Trophoblast cell (in vitro differentiated cells and primary cell): ENCODE measurements at regions not wholly inside any gene's neighbourhood (a gene's known extent, or its start where the extent isn't known, plus 50 kb on each side); places are given as distances from the start of the nearest gene placed in this dataset.

Source experiments
- DNase-seq, 2 donors: peaks; one replicate each; pipeline ENCODE4 v3.0.0-alpha.2; 2016
- H2AFZ ChIP-seq: 2 replicates; pipeline ENCODE4 v1.6.1; 2013; ENCODE audit warnings: low read length, moderate library complexity, mild to moderate bottlenecking; ENCODE audit not compliant: insufficient read depth, poor library complexity
- H2AK5ac ChIP-seq: 2 replicates; pipeline ENCODE4 v1.6.1; 2013; ENCODE audit warnings: mild to moderate bottlenecking, low read length
- H2BK120ac ChIP-seq: 2 replicates; pipeline ENCODE4 v1.6.1; 2013; ENCODE audit warnings: low read length, mild to moderate bottlenecking, moderate library complexity; ENCODE audit not compliant: insufficient read depth, poor library complexity
- H2BK12ac ChIP-seq: 2 replicates; pipeline ENCODE4 v1.6.1; 2013; ENCODE audit warnings: mild to moderate bottlenecking, low read length, moderate library complexity
- H2BK5ac ChIP-seq: 2 replicates; pipeline ENCODE4 v1.6.1; 2013; ENCODE audit warnings: low read length, low read depth, moderate library complexity, mild to moderate bottlenecking; ENCODE audit not compliant: poor library complexity
- H3K14ac ChIP-seq: 2 replicates; pipeline ENCODE4 v1.6.1; 2013; ENCODE audit warnings: mild to moderate bottlenecking, low read length
- H3K18ac ChIP-seq: 2 replicates; pipeline ENCODE4 v1.6.1; 2013; ENCODE audit warnings: mild to moderate bottlenecking, low read length
- H3K23ac ChIP-seq: 2 replicates; pipeline ENCODE4 v1.6.1; 2013; ENCODE audit warnings: low read length
- H3K27ac ChIP-seq: 2 replicates; pipeline ENCODE4 v1.5.1; 2013; ENCODE audit warnings: low read depth, mild to moderate bottlenecking, inconsistent platforms, low read length, moderate library complexity
- H3K27me3 ChIP-seq: 2 replicates; pipeline ENCODE4 v1.6.1; 2013; ENCODE audit warnings: inconsistent platforms, mild to moderate bottlenecking, low read length, moderate library complexity; ENCODE audit not compliant: insufficient read depth
- H3K36me3 ChIP-seq, 2 experiments: 1 replicate in 1 of 2; 2 replicates in 1 of 2; pipeline ENCODE4 v1.6.1; 2013; ENCODE audit warnings: low read length in 2 of 2, mild to moderate bottlenecking in 2 of 2, moderate library complexity in 1 of 2; ENCODE audit not compliant: insufficient read depth in 2 of 2, control insufficient read depth in 1 of 2
- H3K4ac ChIP-seq: 2 replicates; pipeline ENCODE4 v1.6.1; 2013; ENCODE audit warnings: low read depth, mild to moderate bottlenecking, low read length, moderate library complexity
- H3K4me1 ChIP-seq, 2 experiments: 1 replicate in 1 of 2; 2 replicates in 1 of 2; pipeline ENCODE4 v1.6.1; 2013; ENCODE audit warnings: low read length in 2 of 2, mild to moderate bottlenecking in 2 of 2, moderate library complexity in 1 of 2; ENCODE audit not compliant: insufficient read depth in 2 of 2, control insufficient read depth in 1 of 2
- H3K4me2 ChIP-seq: 2 replicates; pipeline ENCODE4 v1.6.1; 2013; ENCODE audit warnings: inconsistent platforms, mild to moderate bottlenecking, low read length, moderate library complexity
- H3K4me3 ChIP-seq: 2 replicates; pipeline ENCODE4 v1.5.1; 2013; ENCODE audit warnings: mild to moderate bottlenecking, low read depth, low read length, inconsistent platforms
- H3K79me1 ChIP-seq: one replicate; pipeline ENCODE4 v1.6.1; 2013; ENCODE audit warnings: low read length
- H3K79me2 ChIP-seq: 2 replicates; pipeline ENCODE4 v1.6.1; 2013; ENCODE audit warnings: low read length, mild to moderate bottlenecking; ENCODE audit not compliant: control insufficient read depth, insufficient read depth, poor library complexity
- H3K9ac ChIP-seq: 2 replicates; pipeline ENCODE4 v1.6.1; 2013; ENCODE audit warnings: mild to moderate bottlenecking, low read length
- H3K9me3 ChIP-seq: 2 replicates; pipeline ENCODE4 v1.6.1; 2013; ENCODE audit warnings: low read depth, mild to moderate bottlenecking, control low read depth, inconsistent platforms, low read length; ENCODE audit not compliant: insufficient read depth
- H4K12ac ChIP-seq: 2 replicates; pipeline ENCODE4 v1.6.1; 2013; ENCODE audit warnings: low read depth, mild to moderate bottlenecking, low read length, moderate library complexity
- H4K8ac ChIP-seq: 2 replicates; pipeline ENCODE4 v1.6.1; 2013; ENCODE audit warnings: low read depth, mild to moderate bottlenecking, low read length, moderate library complexity
- H4K91ac ChIP-seq: one replicate; pipeline ENCODE4 v1.6.1; 2013; ENCODE audit warnings: low read depth, mild to moderate bottlenecking, low read length, moderate library complexity
- WGBS: extraction: QIAGEN DNeasy Blood & Tissue Kit; methylation state at CpG from one replicate; pipeline ENCODE4 v1.1.7; 2013; ENCODE audit warnings: missing lambda C conversion rate; ENCODE audit not compliant: insufficient read length, insufficient coverage; ENCODE audit errors: extremely low coverage; 5-methylcytosine and 5-hydroxymethylcytosine counted together

DNA sequence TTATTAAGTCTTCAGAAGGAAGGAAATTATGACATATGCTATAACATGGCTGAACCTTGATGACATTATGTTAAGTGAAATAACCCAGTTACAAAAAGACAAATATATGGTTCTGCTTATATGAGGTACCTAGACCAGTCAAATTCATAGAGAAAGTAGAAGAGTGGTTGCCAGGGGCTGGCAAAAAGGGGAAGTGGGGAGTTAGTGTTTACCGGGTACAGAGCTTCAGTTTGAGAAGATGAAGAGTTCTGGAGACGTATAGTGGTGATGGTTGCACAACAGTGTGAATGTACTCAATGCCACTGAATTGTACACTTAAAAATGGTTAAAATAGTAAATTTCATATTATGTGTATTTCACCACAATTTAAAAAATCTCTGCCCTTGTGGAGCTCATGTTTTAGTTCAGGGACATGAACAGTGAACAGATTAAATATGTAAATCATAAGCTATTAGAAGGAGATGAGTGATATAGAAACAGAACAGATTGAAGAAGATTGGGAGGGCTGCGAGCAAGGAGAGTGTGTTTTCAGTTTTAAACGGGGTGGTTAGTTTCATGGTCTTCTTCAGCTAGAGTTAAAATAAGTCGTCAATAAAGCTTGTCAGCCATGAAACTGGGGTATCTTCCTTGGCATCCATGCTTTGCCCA, 355.2 kb downstream of the KCNRG start:
- Histone ChIP-seq H4K91ac (no peak overlapping the region), H2AFZ (no peak overlapping the region), H3K79me2 (no peaks in the 10 kb centered on the region), H3K4me1 (no peaks in the 10 kb centered on the region), H3K9ac (no peak overlapping the region), H3K9me3 (no peaks in the 10 kb centered on the region), H4K8ac (no peak overlapping the region), H3K14ac (no peak overlapping the region), H2AK5ac (no peak overlapping the region), H3K4me2 (no peak overlapping the region), H3K36me3 (no peaks in the 10 kb centered on the region), H3K23ac (no peak overlapping the region), H3K4ac (no peak overlapping the region), H2BK120ac (no peak overlapping the region), H3K18ac (no peak overlapping the region), H2BK12ac (no peak overlapping the region), H3K4me3 (no peak overlapping the region), H4K12ac (no peak overlapping the region), H3K27ac (no peak overlapping the region), H3K27me3 (no peaks in the 10 kb centered on the region), H3K79me1 (no peaks in the 10 kb centered on the region), H2BK5ac (no peak overlapping the region)
- WGBS = no CpG with 5 or more reads among the region's 5 CpGs
- no peak for DNase-seq

GRCh38 chr13:50374517-50374916, 359.3 kb downstream of the KCNRG start:
- H4K12ac ChIP-seq = no peak overlapping the region
- no peak overlapping the region for H3K27ac ChIP-seq
- H3K23ac ChIP-seq = peak overlapping the region; percentile 87
- H3K4me3 ChIP-seq = no peak overlapping the region
- H2BK120ac ChIP-seq = no peak overlapping the region
- no peak overlapping the region for H4K91ac ChIP-seq
- no peak overlapping the region for H2BK5ac ChIP-seq
- H3K9ac ChIP-seq = no peak overlapping the region
- H3K18ac ChIP-seq = no peak overlapping the region
- no peak overlapping the region for H2AK5ac ChIP-seq
- no peaks in the 10 kb centered on the region for H3K36me3 ChIP-seq
- peaks cover 2% of the 10 kb centered on the region for H3K9me3 ChIP-seq
- peak overlapping the region; percentile 64 for H2BK12ac ChIP-seq
- H2AFZ ChIP-seq = no peak overlapping the region
- no peak overlapping the region for H4K8ac ChIP-seq
- DNase-seq = no peak
- H3K4ac ChIP-seq = no peak overlapping the region
- no peak overlapping the region for H3K14ac ChIP-seq
- no peaks in the 10 kb centered on the region for H3K79me2 ChIP-seq
- H3K27me3 ChIP-seq = no peaks in the 10 kb centered on the region
- H3K4me2 ChIP-seq = no peak overlapping the region
- WGBS = no CpG with 5 or more reads among the region's 6 CpGs
- H3K79me1 ChIP-seq = no peaks in the 10 kb centered on the region
- H3K4me1 ChIP-seq = peaks cover 0 to 2% of the 10 kb centered on the region in 2 experiments

- Histone ChIP-seq H3K4me3 (no peak overlapping the region), H4K8ac (no peak overlapping the region), H3K18ac (no peak overlapping the region), H3K27me3 (no peaks in the 10 kb centered on the region), H3K4me2 (no peak overlapping the region), H3K9me3 (peaks cover 2% of the 10 kb centered on the region), H3K4ac (no peak overlapping the region), H2AK5ac (no peak overlapping the region), H3K79me1 (no peaks in the 10 kb centered on the region), H3K79me2 (no peaks in the 10 kb centered on the region), H3K23ac (no peak overlapping the region), H4K12ac (no peak overlapping the region), H2BK12ac (no peak overlapping the region), H4K91ac (no peak overlapping the region), H3K36me3 (no peaks in the 10 kb centered on the region), H2BK5ac (no peak overlapping the region), H2AFZ (no peak overlapping the region), H3K4me1 (peaks cover 0 to 2% of the 10 kb centered on the region in 2 experiments), H3K9ac (no peak overlapping the region), H2BK120ac (no peak overlapping the region), H3K14ac (no peak overlapping the region), H3K27ac (no peak overlapping the region)
- WGBS = no CpG with 5 or more reads among the region's 4 CpGs
- no peak for DNase-seq
Observed at GRCh38 chr13:50375792-50376191, 360.5 kb downstream of the KCNRG start.

DNA sequence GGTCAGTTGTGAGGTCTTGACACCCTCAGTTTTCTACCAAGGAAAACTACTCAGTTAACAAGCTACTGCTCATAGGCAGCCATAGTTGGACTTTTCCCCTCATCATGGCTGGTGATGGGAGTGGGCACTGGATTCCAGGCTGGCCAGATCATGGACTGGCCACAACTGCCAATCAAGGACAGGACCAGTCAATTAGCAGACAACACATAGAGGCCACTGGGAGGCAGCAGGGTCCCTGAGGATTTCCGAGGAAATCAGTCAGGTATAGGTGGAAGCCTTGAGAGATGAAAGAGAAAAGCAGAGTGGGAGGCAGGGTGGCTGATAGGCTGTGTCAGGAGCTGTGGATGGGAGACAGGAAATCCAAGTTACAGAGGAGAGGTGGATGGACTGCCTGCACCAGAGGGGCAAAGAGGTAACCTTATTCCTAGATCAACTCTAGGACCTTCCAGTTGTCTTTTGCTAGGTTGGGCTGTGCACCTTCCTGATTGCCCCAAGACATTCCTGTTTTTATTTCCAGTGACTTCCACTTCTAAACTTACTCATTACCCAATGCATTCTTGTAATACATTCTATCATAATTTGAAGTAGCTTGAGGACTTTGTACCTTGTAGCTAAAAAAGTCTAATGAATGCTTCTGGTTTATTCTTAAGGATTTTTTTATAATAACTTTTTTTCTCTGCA, 361.8 kb downstream of the KCNRG start:
- Histone ChIP-seq H3K9me3 (peaks cover 2% of the 10 kb centered on the region), H3K79me2 (no peaks in the 10 kb centered on the region), H2BK5ac (no peak overlapping the region), H3K36me3 (no peaks in the 10 kb centered on the region), H3K18ac (no peak overlapping the region), H3K23ac (no peak overlapping the region), H3K27ac (no peak overlapping the region), H2AK5ac (no peak overlapping the region), H3K9ac (no peak overlapping the region), H4K8ac (no peak overlapping the region), H3K4me1 (peaks cover 0 to 2% of the 10 kb centered on the region in 2 experiments), H3K4ac (no peak overlapping the region), H4K12ac (no peak overlapping the region), H3K4me3 (no peak overlapping the region), H3K79me1 (no peaks in the 10 kb centered on the region), H2BK12ac (no peak overlapping the region), H3K4me2 (no peak overlapping the region), H4K91ac (no peak overlapping the region), H3K14ac (no peak overlapping the region), H3K27me3 (no peaks in the 10 kb centered on the region), H2BK120ac (no peak overlapping the region), H2AFZ (no peak overlapping the region)
- WGBS = no CpG with 5 or more reads among the region's 1 CpG
- no peak for DNase-seq
